ENCODE measurements at regions not wholly inside any gene's neighbourhood (a gene's known extent, or its start where the extent isn't known, plus 50 kb on each side); places are given as distances from the start of the nearest gene placed in this dataset.

DNA sequence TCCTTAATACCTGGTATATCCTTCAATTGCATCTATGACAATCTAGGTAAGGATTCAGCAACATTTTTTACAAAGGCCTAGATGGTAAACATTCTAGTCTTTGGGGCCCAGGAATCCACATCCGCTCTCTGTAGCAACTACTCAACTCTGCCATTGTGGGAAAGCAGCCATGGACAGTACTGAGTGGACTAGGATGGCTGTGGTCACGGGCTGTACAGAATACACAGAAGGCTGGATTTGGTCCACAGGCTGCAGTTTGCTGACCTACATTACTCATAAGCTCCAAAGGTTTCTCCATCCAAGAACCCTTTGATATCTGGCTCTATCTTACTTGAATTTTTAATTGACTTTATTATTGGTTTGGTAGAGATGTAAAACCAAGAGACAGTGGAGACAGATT lies 418.3 kb upstream of the LRRTM1 start:
- no peak for TF ChIP-seq CTCF (IDR thresholded peaks at IDR 0.05)
- no peak for TF ChIP-seq POLR2A (IDR thresholded peaks at IDR 0.05)

All from testis (tissue), 2 donors.